Fibroblast of lung (primary cell): ENCODE measurements at regions not wholly inside any gene's neighbourhood (a gene's known extent, or its start where the extent isn't known, plus 50 kb on each side); places are given as distances from the start of the nearest gene placed in this dataset.

ENCODE experiments used
- DNase-seq, 2 donors: peaks; one replicate each; pipeline versions ENCODE4 v3.0.0 to v3.0.0-alpha.2; 2010; ENCODE audit warnings: low read depth in 2 of 2
- H2AFZ ChIP-seq: 2 replicates; pipeline ENCODE4 v1.5.1; 2012; ENCODE audit warnings: low read length, control low read depth, inconsistent platforms
- H3K27ac ChIP-seq: 2 replicates; pipeline ENCODE4 v1.5.1; 2011; ENCODE audit warnings: low read length, control low read depth; ENCODE audit not compliant: insufficient read depth
- H3K27me3 ChIP-seq: 2 replicates; pipeline ENCODE4 v1.5.1; 2011; ENCODE audit warnings: mild to moderate bottlenecking, low read length; ENCODE audit not compliant: control insufficient read depth, insufficient read depth
- H3K36me3 ChIP-seq: 2 replicates; pipeline ENCODE4 v1.5.1; 2011; ENCODE audit warnings: low read length; ENCODE audit not compliant: control insufficient read depth, insufficient read depth
- H3K4me1 ChIP-seq: 2 replicates; pipeline ENCODE4 v1.5.1; 2011; ENCODE audit warnings: low read length; ENCODE audit not compliant: control insufficient read depth, insufficient read depth; ENCODE audit errors: extremely low read depth
- H3K4me2 ChIP-seq: 2 replicates; pipeline ENCODE4 v1.5.1; 2011; ENCODE audit warnings: low read length, control low read depth; ENCODE audit not compliant: insufficient read depth; ENCODE audit errors: extremely low read depth
- H3K4me3 ChIP-seq, 4 experiments: fragments of 200-600 bp in 1 of 4; sonication (generic) in 1 of 4; replicated peaks in 1 of 4; 2 replicates each; pipeline ENCODE4 v1.5.1; 2011 to 2016; ENCODE audit warnings: low read length in 4 of 4, low read depth in 3 of 4, mild to moderate bottlenecking in 3 of 4, control low read depth in 2 of 4, inconsistent platforms in 1 of 4, mixed read lengths in 1 of 4; ENCODE audit not compliant: insufficient read depth in 1 of 4; ENCODE audit errors: control extremely low read depth in 1 of 4
- H3K79me2 ChIP-seq: 2 replicates; pipeline ENCODE4 v1.5.1; 2012; ENCODE audit warnings: mild to moderate bottlenecking, low read length, inconsistent platforms; ENCODE audit not compliant: control insufficient read depth, insufficient read depth
- H3K9ac ChIP-seq: 2 replicates; pipeline ENCODE4 v1.5.1; 2011; ENCODE audit warnings: mild to moderate bottlenecking, low read length, control low read depth; ENCODE audit not compliant: insufficient read depth
- H3K9me3 ChIP-seq: 2 replicates; pipeline ENCODE4 v1.5.1; 2012; ENCODE audit warnings: low read depth, low read length; ENCODE audit not compliant: control insufficient read depth, insufficient read depth
- H4K20me1 ChIP-seq: 2 replicates; pipeline ENCODE4 v1.5.1; 2011; ENCODE audit warnings: low read length; ENCODE audit not compliant: control insufficient read depth, insufficient read depth; ENCODE audit errors: extremely low read depth
- CTCF ChIP-seq, 2 donors: IDR thresholded peaks in 1 of 2; conservative IDR thresholded peaks in 1 of 2; 1 replicate in 1 of 2; 2 replicates in 1 of 2; pipeline ENCODE4 v1.5.1; 2011 to 2012; ENCODE audit warnings: low read length in 2 of 2, control low read depth in 1 of 2, inconsistent platforms in 1 of 2, low read depth in 1 of 2, mild to moderate bottlenecking in 1 of 2
- EZH2 ChIP-seq: IDR thresholded peaks from 2 replicates; pipeline ENCODE4 v1.5.1; 2012; ENCODE audit warnings: low read length, control low read depth, mild to moderate bottlenecking; ENCODE audit errors: missing control alignments

GRCh38 chr11:112778877-112779266 lies 182.3 kb upstream of the NCAM1 start:
- Histone ChIP-seq H3K4me3 (no peak overlapping the region), H3K79me2 (no peaks in the 10 kb centered on the region), H3K9me3 (no peaks in the 10 kb centered on the region), H3K36me3 (no peaks in the 10 kb centered on the region), H3K4me1 (no peaks in the 10 kb centered on the region), H4K20me1 (no peaks in the 10 kb centered on the region), H2AFZ (no peak overlapping the region), H3K4me2 (no peak overlapping the region), H3K27ac (no peak overlapping the region), H3K27me3 (no peaks in the 10 kb centered on the region), H3K9ac (no peak overlapping the region)
- TF ChIP-seq EZH2 (no peak), CTCF (conservative IDR thresholded peaks at IDR 0.05 in 1 of 2, IDR thresholded peaks at IDR 0.05 in 1 of 2; ENCODE audit: low read depth in 1 of 2, low read length in 2 of 2) (no peak)
- no peak for DNase-seq

- DNase-seq = peak in 1 of 2 donors; percentile 88
- H3K4me1 ChIP-seq = no peaks in the 10 kb centered on the region
- no peaks in the 10 kb centered on the region for H3K27me3 ChIP-seq
- no peaks in the 10 kb centered on the region for H3K9me3 ChIP-seq
- no peaks in the 10 kb centered on the region for H3K79me2 ChIP-seq
- no peak overlapping the region for H3K4me2 ChIP-seq
- TF ChIP-seq CTCF (conservative IDR thresholded peaks at IDR 0.05 in 1 of 2, IDR thresholded peaks at IDR 0.05 in 1 of 2; ENCODE audit: low read depth in 1 of 2, low read length in 2 of 2) (no peak), EZH2 (no peak)
- H4K20me1 ChIP-seq = no peaks in the 10 kb centered on the region
- H3K36me3 ChIP-seq = no peaks in the 10 kb centered on the region
- H3K9ac ChIP-seq = no peak overlapping the region
- no peak overlapping the region for H2AFZ ChIP-seq
- no peak overlapping the region for H3K27ac ChIP-seq
- no peak overlapping the region for H3K4me3 ChIP-seq
Measured at GRCh38 chr11:112780351-112781087, 180.7 kb upstream of the NCAM1 start.

GRCh38 chr11:112783945-112784322 lies 177.3 kb upstream of the NCAM1 start:
- H3K9ac ChIP-seq = no peak overlapping the region
- no peaks in the 10 kb centered on the region for H3K79me2 ChIP-seq
- H3K4me2 ChIP-seq = peak overlapping the region; percentile 3
- peak in 1 of 2 donors; percentile 76 for DNase-seq
- no peak overlapping the region for H3K27ac ChIP-seq
- no peaks in the 10 kb centered on the region for H3K9me3 ChIP-seq
- H3K36me3 ChIP-seq = no peaks in the 10 kb centered on the region
- H2AFZ ChIP-seq = no peak overlapping the region
- H3K4me3 ChIP-seq = no peak overlapping the region
- no peaks in the 10 kb centered on the region for H3K27me3 ChIP-seq
- TF ChIP-seq CTCF (conservative IDR thresholded peaks at IDR 0.05 in 1 of 2, IDR thresholded peaks at IDR 0.05 in 1 of 2; ENCODE audit: low read depth in 1 of 2, low read length in 2 of 2) (no peak), EZH2 (no peak)
- H4K20me1 ChIP-seq = no peaks in the 10 kb centered on the region
- no peaks in the 10 kb centered on the region for H3K4me1 ChIP-seq
